ENCODE measurements at regions not wholly inside any gene's neighbourhood (a gene's known extent, or its start where the extent isn't known, plus 50 kb on each side); places are given as distances from the start of the nearest gene placed in this dataset.

DNA sequence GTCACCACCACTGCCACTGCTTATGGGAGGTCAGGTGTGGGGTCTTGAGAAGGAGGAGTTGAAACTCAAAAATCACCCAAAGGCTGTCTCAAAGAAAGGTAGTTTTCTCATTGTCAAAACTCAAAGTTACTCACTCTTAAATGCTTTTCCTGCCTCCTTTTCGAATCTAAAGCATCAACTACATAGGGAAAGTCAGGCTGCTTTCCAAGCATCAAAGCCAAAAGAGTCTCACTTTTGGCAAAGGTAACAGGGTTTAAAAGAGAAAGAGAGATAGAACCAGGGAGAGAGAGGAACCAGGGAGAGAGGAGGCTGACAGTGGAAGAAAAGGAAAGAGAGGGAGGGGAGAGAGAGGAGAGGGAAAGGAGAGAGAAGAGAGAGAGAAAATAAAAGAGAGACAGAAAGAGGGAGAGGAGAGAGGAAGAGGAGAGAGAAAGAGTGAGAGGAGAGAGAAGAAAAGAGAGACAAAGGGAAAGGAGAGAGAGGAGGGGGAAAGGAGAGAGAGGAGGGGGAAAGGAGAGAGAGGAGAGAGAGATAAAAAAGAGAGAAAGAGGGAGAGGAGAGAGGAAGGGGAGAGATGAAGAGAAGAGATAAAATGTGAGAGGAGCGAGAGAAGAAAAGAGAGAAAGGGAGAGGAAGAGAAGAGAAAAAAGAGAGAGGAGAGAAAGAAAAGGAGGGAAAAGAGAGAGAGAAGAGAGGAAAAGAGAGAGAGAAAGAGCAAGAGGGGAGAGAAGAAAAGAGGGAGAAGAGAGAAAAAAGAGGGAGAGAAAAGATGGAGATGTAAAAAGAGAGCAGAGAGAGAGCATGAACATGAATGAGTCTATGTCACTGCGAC is 262.0 kb upstream of the TSHZ3 start:
- no peak for DNase-seq

DNA sequence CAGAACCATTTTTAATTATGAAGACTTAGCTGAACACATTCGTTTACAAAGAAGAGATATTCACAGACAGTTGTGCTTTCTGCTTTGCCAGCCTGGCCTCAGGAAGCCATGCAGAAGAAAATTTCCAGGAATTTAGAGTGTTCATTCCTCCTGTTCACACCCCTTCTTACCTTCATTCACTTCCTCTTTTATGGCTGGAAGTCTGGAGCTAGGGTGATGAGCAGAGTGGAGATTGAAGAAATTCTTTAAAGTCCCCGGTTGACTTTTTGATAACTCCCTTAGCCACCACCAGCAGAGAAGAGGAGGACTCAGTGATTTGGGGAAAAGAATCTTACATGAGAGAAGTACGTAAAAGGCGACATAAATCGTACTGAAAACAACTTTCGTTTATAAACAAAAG is 263.6 kb upstream of the TSHZ3 start:
- DNase-seq = no peak

DNA sequence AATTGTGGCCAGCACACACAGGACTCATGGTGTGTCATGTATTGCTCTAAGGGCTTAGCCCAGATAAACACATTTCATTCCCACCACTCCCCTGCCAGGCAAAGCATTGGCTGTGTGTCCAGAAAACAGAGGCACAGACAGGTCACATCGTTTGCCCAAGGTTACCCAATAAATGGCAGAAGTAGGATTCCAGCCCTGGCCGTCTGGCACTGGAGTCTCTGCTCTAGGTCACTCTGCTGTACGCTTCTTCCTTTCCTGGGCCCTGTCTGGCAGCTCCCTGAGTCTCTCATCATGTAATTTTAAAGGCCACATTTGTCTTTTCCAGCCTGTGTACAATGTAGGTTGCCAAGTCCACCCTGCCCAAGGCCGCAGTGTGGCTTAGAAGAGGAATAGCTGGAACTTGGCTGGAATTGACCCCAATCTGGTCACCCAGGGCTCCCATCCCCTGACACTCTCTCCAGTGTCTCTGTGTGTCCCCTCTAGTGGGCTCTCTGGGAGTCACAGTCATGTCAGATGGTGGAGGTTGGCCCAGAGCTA is 264.5 kb upstream of the TSHZ3 start:
- DNase-seq = no peak

DNA sequence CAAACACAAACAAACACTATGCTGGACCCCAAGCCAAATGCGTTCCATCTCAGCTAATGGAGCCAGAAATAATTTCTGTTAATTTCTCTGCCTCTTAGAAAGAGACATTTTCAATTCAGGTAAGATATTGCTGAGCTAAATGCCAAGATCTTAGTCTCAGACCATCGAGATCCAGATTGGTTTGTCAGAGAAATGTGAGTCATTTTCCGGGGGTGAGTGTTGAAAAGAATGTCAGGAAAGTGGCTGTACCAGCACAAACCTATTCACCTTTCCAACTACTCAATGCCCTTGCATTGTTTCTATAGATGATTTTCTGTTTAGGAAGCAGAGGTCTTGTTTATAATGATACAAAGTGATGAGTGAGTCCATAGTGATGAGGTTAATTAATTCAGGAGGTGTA is 266.8 kb upstream of the TSHZ3 start:
- DNase-seq = no peak

DNA sequence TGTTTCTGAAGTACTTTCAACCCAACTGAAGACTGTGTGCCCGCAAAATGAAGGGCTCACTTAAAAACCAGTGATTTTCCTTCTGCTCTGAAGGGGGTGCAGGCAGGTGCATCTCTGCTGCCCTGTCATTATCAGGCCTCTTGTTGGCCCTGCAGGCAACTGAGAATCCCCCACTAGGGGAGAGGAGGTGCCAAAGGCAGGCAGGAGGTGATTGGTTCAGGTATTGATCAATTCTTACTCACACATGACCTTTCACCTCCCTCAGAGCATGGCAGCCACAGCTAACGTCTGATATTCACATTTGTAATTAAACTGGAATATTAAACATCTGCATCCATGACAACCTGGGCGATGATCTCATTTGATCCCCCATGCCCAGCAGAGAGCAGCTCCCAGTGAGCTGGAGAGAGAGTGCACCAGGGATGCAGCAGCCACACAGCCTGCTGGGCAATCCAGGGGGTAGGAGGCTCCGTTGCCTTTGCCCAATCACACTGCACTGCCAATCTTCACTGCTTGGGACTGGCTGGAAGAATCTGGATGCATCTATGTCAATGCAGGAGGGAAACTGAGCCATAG is 267.9 kb upstream of the TSHZ3 start:
- DNase-seq = no peak

DNA sequence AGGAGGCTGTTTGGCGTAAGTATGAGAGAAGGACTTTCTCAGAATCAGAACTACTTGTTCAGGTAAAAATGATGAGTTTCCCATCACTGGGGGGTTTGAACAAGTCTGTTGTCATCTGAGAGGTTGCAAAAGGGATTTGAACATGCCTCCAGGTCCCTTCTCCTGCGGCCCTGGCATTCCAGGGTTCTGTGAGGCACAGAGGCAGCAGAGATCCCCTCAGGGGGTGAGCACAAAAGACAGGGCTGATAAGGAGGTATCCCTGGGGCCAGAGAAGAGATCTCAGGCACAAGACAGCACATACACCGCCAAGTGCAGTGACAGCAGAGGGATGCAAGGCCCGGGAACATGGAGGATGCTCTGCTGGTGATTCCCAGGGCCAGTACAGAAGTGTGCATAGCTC is 275.8 kb upstream of the TSHZ3 start:
- DNase-seq = no peak

DNA sequence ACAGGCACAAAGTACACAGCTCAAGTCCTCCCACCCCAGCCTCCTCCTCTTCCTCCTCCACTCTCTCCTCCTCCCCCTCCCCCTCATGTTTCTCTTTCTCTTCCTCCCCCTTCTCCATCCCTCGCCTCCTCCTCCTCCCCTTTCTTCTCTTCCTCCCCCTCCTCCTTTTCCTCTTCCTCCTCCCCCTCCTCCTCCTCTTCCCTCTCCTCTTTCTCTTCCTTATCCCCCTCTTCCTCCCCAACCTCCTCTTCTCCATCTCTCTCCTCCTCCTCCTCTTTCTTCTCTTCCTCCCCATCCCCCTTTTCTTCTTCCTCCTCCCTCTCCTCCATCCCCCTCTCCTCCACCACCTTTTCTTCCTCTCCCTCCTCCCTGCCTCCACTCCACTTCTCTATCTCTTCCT is 276.3 kb upstream of the TSHZ3 start:
- no peak for DNase-seq

DNA sequence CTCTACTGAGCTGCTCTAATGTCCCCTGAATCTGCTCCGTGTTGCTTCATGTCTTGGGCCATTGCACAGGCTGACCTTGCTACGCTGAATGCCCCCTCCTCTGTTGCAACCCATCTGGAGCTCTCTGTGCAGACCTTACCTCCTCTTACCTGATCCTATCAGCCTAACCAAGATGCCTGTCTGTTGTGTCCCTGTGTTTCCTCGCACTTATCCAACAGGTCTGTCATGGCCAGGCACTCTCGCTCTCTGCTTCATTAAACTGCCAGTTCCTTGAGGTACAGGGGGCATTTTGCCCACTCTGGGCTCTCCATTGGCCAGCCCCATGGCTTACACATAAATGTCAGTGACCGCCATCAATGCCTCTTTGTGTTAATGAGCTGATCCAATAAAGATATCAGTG is 277.7 kb upstream of the TSHZ3 start:
- DNase-seq = no peak

DNA sequence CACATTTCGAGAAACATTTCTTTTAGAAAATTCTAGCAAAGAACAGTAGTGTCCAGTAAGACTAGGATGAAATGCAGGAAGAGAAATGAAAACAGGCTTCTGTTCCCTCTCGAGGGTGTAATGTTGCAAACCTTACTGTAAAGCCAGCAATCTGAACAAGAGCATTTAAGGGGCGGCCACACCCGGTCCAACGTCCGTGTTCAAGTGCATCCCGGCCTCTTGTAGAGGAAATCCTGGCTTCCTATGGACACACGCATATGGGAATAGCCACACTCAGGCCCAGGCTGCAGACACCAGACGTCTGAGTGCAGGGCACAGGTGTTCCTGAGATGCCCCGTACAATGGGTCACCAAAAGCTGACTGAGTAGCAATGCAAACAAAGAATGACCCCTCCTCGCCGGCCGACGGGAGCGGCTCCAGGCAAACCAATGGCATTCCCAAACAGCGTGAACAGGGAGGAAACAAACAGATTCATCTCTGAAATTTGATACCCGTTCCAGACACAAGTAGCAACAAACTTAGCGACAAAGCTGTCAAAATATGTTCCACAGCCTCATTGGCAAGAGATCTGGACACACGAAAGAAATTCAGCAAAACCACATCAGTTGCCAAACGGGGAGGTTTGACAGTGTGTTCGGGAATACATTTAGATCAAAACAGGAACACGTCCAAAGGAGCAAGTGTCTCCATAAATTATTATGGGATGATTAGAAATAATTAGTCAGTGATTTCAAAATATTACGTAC is 278.6 kb upstream of the TSHZ3 start:
- no peak for DNase-seq

DNA sequence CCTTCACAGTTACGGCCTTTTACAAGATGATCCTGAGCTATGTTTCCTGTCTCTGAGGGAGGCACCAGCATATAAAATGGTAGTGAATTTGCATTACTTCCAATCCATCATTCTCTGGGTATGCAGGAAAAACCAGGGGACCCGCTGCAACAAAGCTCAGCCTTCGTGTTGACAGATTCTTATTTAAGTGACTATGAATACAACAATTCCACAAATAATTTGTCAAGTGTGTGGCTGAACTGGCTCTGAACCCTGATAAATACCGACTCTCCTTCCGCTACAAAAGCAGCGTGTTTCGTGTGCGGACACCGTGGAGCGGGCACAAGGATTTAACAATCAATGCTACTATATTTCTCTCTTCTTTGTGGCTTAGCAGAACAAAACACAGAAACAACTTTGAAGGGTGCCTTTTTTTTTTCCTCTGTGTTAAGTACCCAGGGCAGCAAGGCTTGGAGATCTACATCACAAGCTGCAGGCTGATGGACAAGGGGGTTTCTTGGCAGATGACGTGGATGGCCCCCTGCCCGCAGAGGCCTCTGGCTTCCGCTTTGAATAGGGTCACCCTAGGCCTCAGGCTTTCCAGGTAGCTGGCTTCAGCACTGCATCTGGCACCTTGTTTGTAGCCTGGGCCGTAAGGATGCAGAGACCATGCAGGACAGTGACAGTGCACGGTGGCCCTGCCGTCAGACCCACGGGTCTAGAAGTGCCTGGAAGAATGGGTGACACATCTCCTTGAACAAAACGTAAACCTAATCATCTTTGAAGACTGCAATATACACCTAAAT is 280.5 kb upstream of the TSHZ3 start:
- DNase-seq = no peak

DNA sequence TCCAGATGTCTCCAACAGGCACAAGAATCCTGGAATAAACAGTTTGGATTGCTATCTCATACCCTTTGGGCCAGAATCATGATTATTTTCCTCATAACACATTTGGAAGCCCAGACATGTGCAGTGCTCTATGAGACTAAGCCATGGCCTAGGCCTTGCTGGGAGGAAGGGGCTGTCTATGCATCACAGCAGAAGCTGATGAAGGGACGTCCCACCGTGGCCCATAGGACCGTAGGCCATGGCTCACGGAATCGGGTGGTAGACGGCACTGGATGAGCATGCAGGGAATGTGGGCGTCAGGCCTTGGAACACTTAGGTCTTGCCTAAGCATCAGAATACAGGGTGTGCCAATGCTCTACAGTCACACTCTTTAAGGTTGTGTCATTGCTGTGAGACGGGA is 283.8 kb upstream of the TSHZ3 start:
- no peak for DNase-seq

DNA sequence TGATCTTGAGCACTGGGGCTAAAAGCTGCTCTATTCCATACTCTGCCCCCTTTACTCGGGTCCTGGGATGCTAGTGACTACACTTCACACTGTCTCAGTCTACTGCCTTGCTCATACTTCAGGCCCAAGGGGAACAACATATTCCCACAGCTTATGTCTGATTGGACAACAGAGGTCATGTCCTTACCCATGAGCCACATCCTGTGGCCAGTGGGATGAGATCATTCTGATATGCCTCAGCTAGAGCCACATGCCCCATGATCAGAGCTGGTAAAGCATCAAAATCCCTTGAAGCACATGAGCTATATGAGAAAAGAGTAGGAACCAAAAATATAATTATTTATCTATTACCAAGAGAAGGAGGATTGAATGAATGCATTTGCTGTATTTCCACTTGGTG is 290.1 kb upstream of the TSHZ3 start:
- DNase-seq = no peak

DNA sequence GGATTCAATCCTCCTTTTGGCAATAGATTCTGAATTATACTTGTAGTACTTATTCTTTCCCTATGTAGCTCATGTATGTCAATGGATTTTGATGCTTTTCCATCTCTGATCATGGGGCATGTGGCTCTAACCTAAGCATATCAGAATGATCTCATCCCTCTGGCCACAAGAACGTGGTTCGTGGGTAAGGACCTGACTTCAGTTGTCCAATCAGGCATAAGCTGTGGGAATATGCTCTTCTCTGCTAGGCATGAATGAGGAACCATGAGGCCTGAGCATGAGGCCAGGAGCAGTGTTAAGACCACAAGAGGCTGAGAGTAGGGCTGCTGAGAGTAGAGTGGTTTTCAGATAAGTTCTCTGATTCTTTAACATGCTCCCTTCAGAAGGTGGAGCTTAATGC is 292.4 kb upstream of the TSHZ3 start:
- DNase-seq = no peak

DNA sequence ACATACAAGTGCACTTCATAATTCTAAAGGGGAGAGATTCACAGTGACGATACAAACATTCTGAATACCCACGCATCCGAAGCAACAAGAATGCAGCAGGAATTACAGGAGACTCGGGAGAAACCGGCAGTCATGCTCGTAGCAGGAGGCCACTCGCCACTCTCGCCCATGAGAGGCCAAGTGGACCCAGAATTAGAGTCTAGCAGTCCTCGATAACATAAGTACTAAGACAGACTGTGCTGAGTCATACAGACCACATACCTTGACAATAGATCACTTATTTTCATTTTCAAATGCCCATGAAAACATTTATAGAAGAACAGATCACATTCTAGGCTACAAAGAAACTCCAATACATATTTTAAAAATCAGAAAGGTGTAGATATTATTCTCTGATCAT is 299.1 kb upstream of the TSHZ3 start:
- peak; percentile 10 for DNase-seq

DNA sequence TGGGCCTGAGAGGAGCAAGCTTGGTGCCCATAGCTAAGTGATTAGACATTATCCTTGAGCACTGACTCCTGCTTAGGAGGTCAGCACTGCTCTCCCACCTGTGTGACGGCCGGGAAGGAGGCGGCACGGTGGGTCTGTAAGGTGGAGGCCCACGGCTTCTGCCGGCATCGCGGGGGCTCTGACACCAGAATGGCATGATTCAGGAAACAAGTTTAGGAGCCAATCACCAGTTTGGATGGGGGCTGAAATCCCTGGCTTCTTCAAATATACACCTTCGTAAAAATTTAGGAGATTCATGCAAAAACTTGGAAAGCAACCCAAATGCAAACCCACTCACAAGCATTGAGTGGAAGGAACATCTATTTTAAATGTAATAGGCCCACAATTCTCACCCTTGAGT is 307.3 kb upstream of the TSHZ3 start:
- no peak for DNase-seq

DNA sequence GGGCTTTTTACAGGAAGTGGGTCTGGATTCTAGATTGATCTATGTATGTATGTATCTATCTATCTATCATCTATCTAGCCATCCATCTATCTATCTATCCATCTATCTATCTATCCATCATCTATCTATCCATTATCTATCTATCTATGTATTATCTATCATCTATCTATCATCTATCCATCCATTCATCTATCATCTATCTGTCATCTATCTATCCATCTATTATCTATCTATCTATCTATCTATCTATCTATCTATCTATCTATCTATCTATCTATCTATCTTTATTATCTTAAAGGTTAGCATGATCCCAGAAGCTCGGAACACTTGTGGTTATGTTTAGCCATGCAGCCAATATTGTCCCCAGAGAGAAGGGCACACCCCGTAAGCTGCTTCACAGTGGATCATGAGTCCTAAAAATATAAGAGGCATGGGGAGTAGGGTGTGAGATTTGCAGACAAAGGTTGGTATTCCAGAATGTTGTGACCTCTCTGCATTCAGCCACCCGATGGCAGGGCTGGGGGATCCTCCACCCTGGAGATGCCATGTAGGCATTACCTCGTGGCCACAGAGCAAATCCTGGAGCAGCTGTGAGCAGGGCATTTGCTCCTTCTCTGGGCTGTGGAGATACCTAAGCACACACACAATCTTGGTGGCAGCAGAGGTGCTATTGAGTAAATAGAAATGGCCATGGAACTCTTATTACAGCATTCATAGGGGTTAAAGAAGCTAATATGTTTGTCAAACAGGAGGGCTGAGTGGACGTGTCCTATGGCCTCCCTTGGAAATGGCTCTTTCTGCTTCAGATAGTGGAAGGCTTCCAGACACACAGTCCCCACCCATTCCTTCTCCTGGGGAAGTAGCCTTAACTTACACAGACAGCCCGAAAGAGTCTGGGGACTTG is 310.0 kb upstream of the TSHZ3 start:
- DNase-seq = no peak

DNA sequence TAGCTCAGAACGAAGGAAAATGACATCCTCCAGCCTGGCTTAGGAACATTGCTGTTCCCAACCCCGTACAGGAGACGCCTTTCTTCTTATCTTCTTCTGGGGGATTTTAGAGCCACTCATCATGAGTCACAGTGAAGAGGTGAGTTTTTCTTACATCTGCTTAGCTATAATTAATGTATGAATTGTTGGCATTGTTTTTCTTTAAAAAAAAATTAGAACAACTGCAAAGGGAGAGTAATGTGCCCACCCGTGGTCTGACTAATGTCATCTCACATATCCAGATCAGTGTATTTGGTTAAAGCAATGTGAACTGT is 310.6 kb upstream of the TSHZ3 start:
- DNase-seq = no peak

DNA sequence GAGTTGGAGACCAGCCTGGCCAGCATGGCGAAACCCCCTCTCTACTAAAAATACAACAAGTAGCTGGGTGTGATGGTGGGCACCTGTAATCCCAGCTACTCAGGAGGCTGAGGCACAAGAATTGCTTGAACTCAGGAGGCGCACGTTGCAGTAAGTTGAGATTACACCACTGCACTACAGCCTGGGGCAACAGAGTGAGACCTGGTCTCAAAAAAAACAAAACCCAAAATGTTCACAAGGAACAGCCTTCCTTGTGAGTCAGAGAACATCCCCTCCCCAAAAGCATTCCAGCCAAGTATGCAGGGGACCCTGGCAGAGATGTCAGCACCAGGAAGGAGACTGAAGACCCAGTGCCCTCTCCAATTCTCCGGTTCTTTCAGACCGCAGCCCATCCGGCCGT is 314.9 kb upstream of the TSHZ3 start:
- DNase-seq = no peak

DNA sequence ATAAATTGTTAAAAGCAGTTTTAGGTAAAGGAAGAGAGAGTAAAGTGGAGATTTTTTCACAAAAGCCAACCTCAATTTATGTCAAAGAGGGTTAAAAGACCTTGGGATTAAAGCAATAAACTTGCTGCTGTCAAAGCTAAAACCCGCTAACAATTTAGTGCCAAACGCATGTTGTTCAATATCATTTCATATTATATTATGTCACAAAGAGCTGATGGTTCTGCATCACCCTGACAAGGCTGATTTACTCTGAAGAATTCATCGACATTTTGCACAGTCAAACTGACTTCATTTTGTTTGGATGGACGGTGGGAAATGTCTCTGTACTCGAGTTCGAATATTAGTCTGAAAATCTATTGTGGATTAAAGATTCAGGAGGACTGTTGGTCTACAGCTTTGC is 315.8 kb upstream of the TSHZ3 start:
- DNase-seq = no peak

DNA sequence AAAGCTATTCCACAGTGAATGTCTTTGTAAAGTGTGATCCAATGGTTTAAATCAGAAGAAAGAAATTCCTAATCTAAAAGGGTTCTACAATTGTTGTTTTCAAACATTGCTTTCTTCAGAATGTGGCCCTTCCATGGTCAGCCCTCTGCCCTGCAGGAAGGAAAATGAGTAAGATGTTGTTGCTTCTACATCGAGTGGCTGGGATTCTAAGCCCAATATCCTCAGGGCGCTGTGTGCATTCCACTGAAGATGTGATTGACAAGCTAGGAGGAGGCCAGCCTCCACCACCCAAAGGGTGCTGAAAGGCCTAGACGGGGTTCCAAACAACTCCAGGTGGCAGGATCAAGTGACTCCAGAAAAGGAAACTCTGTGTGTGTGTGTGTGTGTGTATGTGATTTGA is 316.9 kb upstream of the TSHZ3 start:
- DNase-seq = no peak

DNA sequence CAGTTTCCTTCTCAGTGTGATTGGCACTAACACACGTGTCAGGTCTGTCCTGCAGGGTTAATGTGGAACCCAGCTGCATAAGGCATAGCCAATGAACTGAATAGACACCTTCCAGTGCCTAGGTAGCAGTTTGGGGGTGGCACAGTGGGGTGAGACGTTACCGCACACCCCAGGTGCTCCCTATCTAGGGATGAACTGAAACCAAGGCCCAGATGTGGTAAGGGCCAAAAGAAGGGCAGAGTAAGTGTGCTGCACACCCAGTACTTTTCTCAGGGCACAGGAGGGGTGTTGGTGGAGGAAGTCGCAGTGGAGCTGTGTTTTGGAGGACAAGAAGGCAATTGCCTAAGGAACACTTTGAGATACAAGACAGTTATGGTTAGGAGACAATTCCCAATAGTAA is 317.9 kb upstream of the TSHZ3 start:
- no peak for DNase-seq

DNA sequence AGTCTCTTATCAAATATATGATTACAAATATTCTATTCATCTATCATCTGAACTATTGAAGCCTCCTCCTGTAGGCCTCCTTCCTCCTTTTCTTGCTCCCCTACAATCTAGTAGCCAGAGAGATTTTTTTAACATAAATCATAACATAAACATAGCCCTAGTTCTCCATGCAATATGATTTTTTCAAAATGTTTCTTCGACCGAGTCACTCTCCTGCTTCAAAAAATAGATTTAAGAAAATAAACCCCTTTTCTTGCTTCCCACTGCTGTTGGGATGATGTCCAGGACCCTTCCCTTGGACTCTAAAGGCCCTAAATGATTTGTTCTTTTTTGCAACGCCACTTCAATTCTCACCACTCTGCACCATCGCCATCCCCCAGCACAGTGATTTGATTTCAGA is 319.7 kb upstream of the TSHZ3 start:
- no peak for DNase-seq
